ENCODE measurements at regions not wholly inside any gene's neighbourhood (a gene's known extent, or its start where the extent isn't known, plus 50 kb on each side); places are given as distances from the start of the nearest gene placed in this dataset.

DNA sequence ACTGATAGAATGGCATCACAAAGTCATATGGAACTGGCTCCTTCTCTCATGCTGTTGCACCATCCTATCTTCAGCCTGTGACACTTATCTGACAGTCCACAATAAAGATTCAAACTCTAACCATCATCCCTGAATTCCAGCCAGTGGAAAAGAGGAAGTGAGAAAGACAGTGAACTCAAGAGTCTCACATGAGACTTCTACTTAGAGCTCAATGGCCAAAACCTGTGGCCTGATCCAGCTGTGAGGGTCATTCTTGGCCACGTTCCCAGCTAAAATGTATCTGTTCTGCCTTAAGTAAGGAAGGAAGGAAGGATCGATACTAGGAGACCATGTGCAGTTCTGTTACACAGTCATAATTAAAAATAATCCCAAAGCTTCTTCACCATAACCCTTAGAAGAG is 73.6 kb downstream of the RND3 start:
- no peak for TF ChIP-seq POLR2A (IDR thresholded peaks at IDR 0.05; ENCODE audit: low read depth, low read length)
- no peak for TF ChIP-seq POLR2AphosphoS5 (IDR thresholded peaks at IDR 0.05; ENCODE audit: low read depth, low read length)
